Natural killer cell (primary cell): ENCODE measurements at regions not wholly inside any gene's neighbourhood (a gene's known extent, or its start where the extent isn't known, plus 50 kb on each side); places are given as distances from the start of the nearest gene placed in this dataset.

ENCODE experiments used
- ATAC-seq, 3 donors: fragments of 150-1000 bp in 2 of 3; fragments of 200-7000 bp in 1 of 3; cut with Tn5 transposase; 1 replicate in 1 of 3; 2 replicates in 2 of 3; pipeline ENCODE4 v1.10.0; 2021; ENCODE audit warnings: mild to moderate bottlenecking in 2 of 3, moderate library complexity in 2 of 3
- DNase-seq, 2 donors: peaks; one replicate each; pipeline versions ENCODE4 v3.0.0 to v3.0.0-alpha.2; 2013 to 2021; ENCODE audit warnings: mixed read lengths in 1 of 2
- H3K27ac ChIP-seq: one replicate; pipeline ENCODE4 v1.5.1; 2013; ENCODE audit warnings: mild to moderate bottlenecking, low read length
- H3K27me3 ChIP-seq: one replicate; pipeline ENCODE4 v1.6.1; 2013; ENCODE audit warnings: low read length; ENCODE audit not compliant: control insufficient read depth, insufficient read depth
- H3K36me3 ChIP-seq: one replicate; pipeline ENCODE4 v1.6.1; 2013; ENCODE audit warnings: low read length; ENCODE audit not compliant: control insufficient read depth, insufficient read depth
- H3K4me1 ChIP-seq: one replicate; pipeline ENCODE4 v1.6.1; 2013; ENCODE audit warnings: low read length; ENCODE audit not compliant: control insufficient read depth, insufficient read depth
- H3K4me3 ChIP-seq: one replicate; pipeline ENCODE4 v1.5.1; 2013; ENCODE audit warnings: low read length
- H3K9me3 ChIP-seq: one replicate; pipeline ENCODE4 v1.6.1; 2013; ENCODE audit warnings: low read length; ENCODE audit not compliant: control insufficient read depth, insufficient read depth
- H3K27ac Mint-ChIP-seq, 2 donors: one replicate each; pipeline ENCODE4 v1.8.0; 2022; ENCODE audit warnings: mild to moderate bottlenecking in 2 of 2, mixed read lengths in 2 of 2, moderate library complexity in 1 of 2
- H3K27me3 Mint-ChIP-seq, 2 donors: one replicate each; pipeline ENCODE4 v1.8.0; 2022; ENCODE audit warnings: low read depth in 2 of 2, mixed read lengths in 2 of 2
- H3K36me3 Mint-ChIP-seq: one replicate; pipeline ENCODE4 v1.8.0; 2022; ENCODE audit warnings: mixed read lengths
- H3K4me1 Mint-ChIP-seq, 2 donors: one replicate each; pipeline ENCODE4 v1.8.0; 2022; ENCODE audit warnings: mixed read lengths in 2 of 2
- H3K4me3 Mint-ChIP-seq: one replicate; pipeline ENCODE4 v1.8.0; 2022; ENCODE audit warnings: mild to moderate bottlenecking, moderate library complexity, mixed read lengths
- H3K9me3 Mint-ChIP-seq, 2 donors: one replicate each; pipeline ENCODE4 v1.8.0; 2022; ENCODE audit warnings: mixed read lengths in 2 of 2
- CTCF ChIP-seq: fragments of 200-600 bp; IDR thresholded peaks from one replicate; pipeline ENCODE4 v1.8.0; 2022; ENCODE audit warnings: antibody characterized with exemption
- WGBS: methylation state at CpG from one replicate; pipeline ENCODE4 v1.1.7; 2013; ENCODE audit warnings: missing lambda C conversion rate; ENCODE audit not compliant: insufficient coverage; 5-methylcytosine and 5-hydroxymethylcytosine counted together
- intact Hi-C: fragments of 100-400 bp; cut with micrococcal nuclease; formaldehyde crosslinking; loops from one replicate; pipeline ENCODE4 v1.14.2; 2022

DNA sequence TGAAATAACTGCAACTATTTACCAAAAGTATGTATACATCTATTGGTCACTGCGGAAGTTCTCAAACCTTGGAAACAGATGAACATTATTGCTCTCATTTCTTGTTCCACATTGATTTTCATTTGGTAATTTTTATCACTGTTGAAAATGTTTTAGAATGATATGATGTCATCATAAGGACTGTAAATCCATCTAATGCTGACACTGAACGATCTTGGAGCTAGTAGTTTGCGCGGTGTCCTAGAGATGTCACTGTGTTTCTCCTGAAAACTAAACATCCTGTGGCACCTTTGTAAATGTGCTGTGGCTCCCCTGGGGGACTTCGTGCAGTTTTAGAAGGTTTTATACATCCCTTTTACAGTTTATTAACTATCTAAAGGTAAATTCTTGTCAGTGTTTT, 73.5 kb downstream of the DNAJB9 start:
- no peak for TF ChIP-seq CTCF
- intact Hi-C loops: no loop called here
- no peak overlapping the region for H3K4me3 Mint-ChIP-seq
- ATAC-seq: no peak
- H3K27ac ChIP-seq: no peak overlapping the region
- WGBS: 91% methylated on average over 4 of the region's 5 CpGs
- H3K27me3 ChIP-seq: no peaks in the 10 kb centered on the region
- no peaks in the 10 kb centered on the region for H3K9me3 ChIP-seq
- H3K36me3 Mint-ChIP-seq: no peaks in the 10 kb centered on the region
- no peak for DNase-seq
- no peaks in the 10 kb centered on the region for H3K27me3 Mint-ChIP-seq
- H3K9me3 Mint-ChIP-seq: no peaks in the 10 kb centered on the region
- no peaks in the 10 kb centered on the region for H3K4me1 ChIP-seq
- no peaks in the 10 kb centered on the region for H3K4me1 Mint-ChIP-seq
- H3K4me3 ChIP-seq: no peak overlapping the region
- H3K27ac Mint-ChIP-seq: no peak overlapping the region
- no peaks in the 10 kb centered on the region for H3K36me3 ChIP-seq

DNA sequence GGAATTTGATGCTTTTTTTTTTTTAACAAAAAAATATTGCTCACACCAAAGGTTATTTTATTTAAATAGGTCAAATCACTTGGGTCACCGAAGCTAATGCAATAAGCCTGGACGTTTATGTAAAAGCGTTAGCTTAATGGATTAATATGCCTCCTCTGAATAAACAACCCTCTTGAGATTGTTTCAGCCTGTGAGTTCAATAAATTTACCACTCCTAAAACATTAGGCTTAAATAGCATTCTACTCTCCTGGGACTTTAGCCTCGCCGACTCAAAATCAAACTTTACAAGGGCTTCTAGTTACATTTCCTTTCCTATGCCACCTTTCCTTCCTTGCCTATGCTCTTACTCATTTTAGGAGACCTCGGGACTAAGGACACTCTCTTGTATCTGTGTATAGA, 79.3 kb downstream of the DNAJB9 start:
- WGBS: 94% methylated on average over 6 of the region's 6 CpGs
- Mint-ChIP-seq H3K4me1 (no peaks in the 10 kb centered on the region), H3K27ac (no peak overlapping the region), H3K27me3 (no peaks in the 10 kb centered on the region), H3K36me3 (no peaks in the 10 kb centered on the region), H3K4me3 (no peak overlapping the region), H3K9me3 (no peaks in the 10 kb centered on the region)
- TF ChIP-seq CTCF: no peak
- Histone ChIP-seq H3K27ac (no peak overlapping the region), H3K4me3 (no peak overlapping the region), H3K4me1 (no peaks in the 10 kb centered on the region), H3K9me3 (no peaks in the 10 kb centered on the region), H3K36me3 (no peaks in the 10 kb centered on the region), H3K27me3 (no peaks in the 10 kb centered on the region)
- intact Hi-C loops: no loop called here
- DNase-seq (no peak), ATAC-seq (no peak)

DNA sequence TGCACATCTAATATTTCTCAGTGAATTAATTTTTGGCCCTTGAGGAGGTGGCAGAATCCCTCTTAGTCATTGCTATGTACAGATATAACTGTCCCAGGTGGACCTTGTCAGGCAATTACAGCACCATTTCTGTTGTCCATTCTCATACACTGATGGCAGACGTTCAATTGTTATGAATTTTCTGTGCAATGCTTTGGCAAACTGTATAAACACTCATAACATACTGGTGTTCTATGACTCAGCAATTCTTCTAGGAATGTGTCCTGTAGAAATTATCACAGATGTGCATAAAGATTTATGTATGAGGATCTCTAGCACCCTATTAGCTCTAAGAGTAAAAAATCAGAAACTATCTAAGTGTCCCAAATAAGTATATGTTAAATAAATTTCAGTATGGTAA, 80.8 kb downstream of the DNAJB9 start:
- Mint-ChIP-seq H3K36me3 (no peaks in the 10 kb centered on the region), H3K4me1 (no peaks in the 10 kb centered on the region), H3K4me3 (no peak overlapping the region), H3K27me3 (no peaks in the 10 kb centered on the region), H3K9me3 (no peaks in the 10 kb centered on the region), H3K27ac (no peak overlapping the region)
- Histone ChIP-seq H3K36me3 (no peaks in the 10 kb centered on the region), H3K4me3 (no peak overlapping the region), H3K27me3 (no peaks in the 10 kb centered on the region), H3K9me3 (no peaks in the 10 kb centered on the region), H3K27ac (no peak overlapping the region), H3K4me1 (no peaks in the 10 kb centered on the region)
- 0% methylated on average over 1 of the region's 1 CpG for WGBS
- no peak for TF ChIP-seq CTCF
- DNase-seq (no peak), ATAC-seq (no peak)
- intact Hi-C loops: no loop called here

GRCh38 chr7:108652886-108653285, 83.2 kb downstream of the DNAJB9 start:
- Mint-ChIP-seq H3K27ac (no peak overlapping the region), H3K4me1 (no peaks in the 10 kb centered on the region), H3K27me3 (no peaks in the 10 kb centered on the region), H3K36me3 (no peaks in the 10 kb centered on the region), H3K9me3 (no peaks in the 10 kb centered on the region), H3K4me3 (no peak overlapping the region)
- Histone ChIP-seq H3K27ac (no peak overlapping the region), H3K4me1 (no peaks in the 10 kb centered on the region), H3K9me3 (no peaks in the 10 kb centered on the region), H3K4me3 (no peak overlapping the region), H3K36me3 (no peaks in the 10 kb centered on the region), H3K27me3 (no peaks in the 10 kb centered on the region)
- DNase-seq (no peak), ATAC-seq (no peak)
- intact Hi-C loops: no loop called here
- TF ChIP-seq CTCF: no peak
- 94% methylated on average over 9 of the region's 9 CpGs for WGBS
